Astrocyte of the spinal cord (primary cell): ENCODE measurements at regions not wholly inside any gene's neighbourhood (a gene's known extent, or its start where the extent isn't known, plus 50 kb on each side); places are given as distances from the start of the nearest gene placed in this dataset.

Experiments used
- DNase-seq: peaks from one replicate; pipeline ENCODE4 v3.0.0; 2011; ENCODE audit warnings: low read depth, low spot score
- H3K4me3 ChIP-seq: 2 replicates; pipeline ENCODE4 v1.5.1; 2011; ENCODE audit warnings: low read depth, mild to moderate bottlenecking, low read length, moderate library complexity
- CTCF ChIP-seq: IDR thresholded peaks from 2 replicates; pipeline ENCODE4 v1.5.1; 2012; ENCODE audit warnings: low read depth, mild to moderate bottlenecking, low read length, inconsistent platforms
- in situ Hi-C: cut with HindIII; loops from 2 replicates; pipeline ENCODE4 v1.10.0; 2017; ENCODE audit warnings: low sequenced_read_pairs

DNA sequence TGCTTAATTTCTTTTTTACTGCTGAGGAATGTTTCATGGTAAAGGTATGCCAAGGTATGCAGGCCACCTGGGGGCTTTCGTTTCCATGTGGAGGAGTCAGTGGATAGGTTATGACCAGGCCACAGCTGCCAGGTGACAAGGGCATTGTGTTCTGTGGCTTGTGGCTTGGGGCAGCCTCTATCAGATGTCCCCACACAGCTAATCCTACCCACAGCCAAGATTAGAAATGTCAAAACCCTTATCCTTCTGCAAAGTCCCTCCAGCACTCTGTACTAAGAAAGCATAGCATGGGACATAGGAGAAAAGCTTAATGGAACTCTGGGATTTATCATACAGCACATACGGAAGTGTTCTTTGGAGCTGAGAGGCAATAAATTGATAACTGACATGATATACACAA, 171.2 kb upstream of the S1PR3 start:
- no peak for TF ChIP-seq CTCF
- in situ Hi-C loops, result no loop called here
- DNase-seq, result no peak
- no peak overlapping the region for H3K4me3 ChIP-seq

- TF ChIP-seq CTCF, result no peak
- no peak overlapping the region for H3K4me3 ChIP-seq
- no peak for DNase-seq
- in situ Hi-C loops, result no loop called here
These were observed 170.1 kb upstream of the S1PR3 start for GRCh38 chr9:88821033-88821745.

DNA sequence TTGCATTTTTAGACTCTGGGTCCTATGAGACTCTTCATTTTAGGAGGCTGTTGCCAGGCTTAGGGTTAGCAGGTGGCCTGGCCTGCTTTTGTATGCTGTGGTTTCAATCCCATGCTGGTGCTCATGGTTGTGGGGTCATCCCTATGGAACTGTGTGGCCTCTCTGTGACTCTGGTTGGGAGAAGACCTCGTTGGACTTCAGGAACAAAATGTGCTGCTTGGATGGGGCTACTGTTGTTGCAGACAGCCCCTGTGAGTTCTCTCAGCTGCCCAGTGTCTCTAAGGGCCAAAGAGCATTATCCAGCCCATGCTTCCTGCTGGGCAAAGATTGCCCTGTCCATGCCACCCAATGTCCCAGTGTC, 169.5 kb upstream of the S1PR3 start:
- in situ Hi-C loops, result no loop called here
- no peak overlapping the region for H3K4me3 ChIP-seq
- TF ChIP-seq CTCF, result no peak
- no peak for DNase-seq

- no peak for TF ChIP-seq CTCF
- DNase-seq, result no peak
- in situ Hi-C loops, result no loop called here
- H3K4me3 ChIP-seq, result no peak overlapping the region
These were observed 166.6 kb upstream of the S1PR3 start for GRCh38 chr9:88824711-88825110.

GRCh38 chr9:88826181-88826580, 165.1 kb upstream of the S1PR3 start:
- no peak overlapping the region for H3K4me3 ChIP-seq
- TF ChIP-seq CTCF, result no peak
- in situ Hi-C loops, result no loop called here
- DNase-seq, result no peak

- DNase-seq, result peak; percentile 94
- H3K4me3 ChIP-seq, result no peak overlapping the region
- no peak for TF ChIP-seq CTCF
- in situ Hi-C loops, result no loop called here
These were observed 164.5 kb upstream of the S1PR3 start for GRCh38 chr9:88826771-88827181.

DNA sequence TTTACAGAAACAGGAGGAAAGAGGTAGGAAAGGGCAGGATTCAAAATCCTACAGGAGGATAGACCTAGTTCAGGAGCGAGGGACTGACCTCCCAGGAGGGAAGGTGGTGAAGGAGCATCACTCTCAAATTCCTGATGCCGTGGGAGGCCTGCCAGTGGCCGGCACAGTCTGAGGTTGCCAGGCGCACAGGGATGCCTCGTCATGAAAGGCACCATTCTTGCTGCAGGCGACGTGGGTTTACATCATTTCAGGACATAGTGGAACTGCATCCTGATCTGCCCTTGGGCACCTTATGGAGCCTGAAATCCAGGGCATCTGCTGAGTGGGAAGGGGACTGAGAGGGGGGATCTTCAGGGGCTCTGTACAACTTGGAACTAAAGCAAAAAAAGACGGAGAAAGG, 163.2 kb upstream of the S1PR3 start:
- no peak for TF ChIP-seq CTCF
- in situ Hi-C loops, result no loop called here
- no peak for DNase-seq
- no peak overlapping the region for H3K4me3 ChIP-seq
